ENCODE measurements at regions not wholly inside any gene's neighbourhood (a gene's known extent, or its start where the extent isn't known, plus 50 kb on each side); places are given as distances from the start of the nearest gene placed in this dataset.

DNA sequence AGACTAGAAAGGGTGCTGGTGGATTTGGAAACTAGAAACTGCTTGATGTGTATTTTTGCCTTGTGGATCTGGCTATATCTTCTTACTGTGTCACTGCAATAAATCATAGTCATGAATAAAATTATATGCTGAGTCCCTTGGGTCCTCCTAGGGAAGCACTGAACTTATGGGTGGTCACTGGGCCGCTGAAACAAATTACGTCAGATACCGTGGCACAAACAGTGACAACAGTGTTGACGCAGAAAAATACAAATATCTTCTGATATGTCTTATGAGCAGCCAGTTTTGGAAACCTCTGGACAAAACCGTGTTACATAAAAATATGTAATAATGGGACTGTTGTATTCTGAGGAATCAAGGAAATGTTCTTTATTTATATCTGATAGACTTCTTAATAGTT, 260.1 kb upstream of the SORCS1 start (continued):
- TF ChIP-seq, protein P1, sequence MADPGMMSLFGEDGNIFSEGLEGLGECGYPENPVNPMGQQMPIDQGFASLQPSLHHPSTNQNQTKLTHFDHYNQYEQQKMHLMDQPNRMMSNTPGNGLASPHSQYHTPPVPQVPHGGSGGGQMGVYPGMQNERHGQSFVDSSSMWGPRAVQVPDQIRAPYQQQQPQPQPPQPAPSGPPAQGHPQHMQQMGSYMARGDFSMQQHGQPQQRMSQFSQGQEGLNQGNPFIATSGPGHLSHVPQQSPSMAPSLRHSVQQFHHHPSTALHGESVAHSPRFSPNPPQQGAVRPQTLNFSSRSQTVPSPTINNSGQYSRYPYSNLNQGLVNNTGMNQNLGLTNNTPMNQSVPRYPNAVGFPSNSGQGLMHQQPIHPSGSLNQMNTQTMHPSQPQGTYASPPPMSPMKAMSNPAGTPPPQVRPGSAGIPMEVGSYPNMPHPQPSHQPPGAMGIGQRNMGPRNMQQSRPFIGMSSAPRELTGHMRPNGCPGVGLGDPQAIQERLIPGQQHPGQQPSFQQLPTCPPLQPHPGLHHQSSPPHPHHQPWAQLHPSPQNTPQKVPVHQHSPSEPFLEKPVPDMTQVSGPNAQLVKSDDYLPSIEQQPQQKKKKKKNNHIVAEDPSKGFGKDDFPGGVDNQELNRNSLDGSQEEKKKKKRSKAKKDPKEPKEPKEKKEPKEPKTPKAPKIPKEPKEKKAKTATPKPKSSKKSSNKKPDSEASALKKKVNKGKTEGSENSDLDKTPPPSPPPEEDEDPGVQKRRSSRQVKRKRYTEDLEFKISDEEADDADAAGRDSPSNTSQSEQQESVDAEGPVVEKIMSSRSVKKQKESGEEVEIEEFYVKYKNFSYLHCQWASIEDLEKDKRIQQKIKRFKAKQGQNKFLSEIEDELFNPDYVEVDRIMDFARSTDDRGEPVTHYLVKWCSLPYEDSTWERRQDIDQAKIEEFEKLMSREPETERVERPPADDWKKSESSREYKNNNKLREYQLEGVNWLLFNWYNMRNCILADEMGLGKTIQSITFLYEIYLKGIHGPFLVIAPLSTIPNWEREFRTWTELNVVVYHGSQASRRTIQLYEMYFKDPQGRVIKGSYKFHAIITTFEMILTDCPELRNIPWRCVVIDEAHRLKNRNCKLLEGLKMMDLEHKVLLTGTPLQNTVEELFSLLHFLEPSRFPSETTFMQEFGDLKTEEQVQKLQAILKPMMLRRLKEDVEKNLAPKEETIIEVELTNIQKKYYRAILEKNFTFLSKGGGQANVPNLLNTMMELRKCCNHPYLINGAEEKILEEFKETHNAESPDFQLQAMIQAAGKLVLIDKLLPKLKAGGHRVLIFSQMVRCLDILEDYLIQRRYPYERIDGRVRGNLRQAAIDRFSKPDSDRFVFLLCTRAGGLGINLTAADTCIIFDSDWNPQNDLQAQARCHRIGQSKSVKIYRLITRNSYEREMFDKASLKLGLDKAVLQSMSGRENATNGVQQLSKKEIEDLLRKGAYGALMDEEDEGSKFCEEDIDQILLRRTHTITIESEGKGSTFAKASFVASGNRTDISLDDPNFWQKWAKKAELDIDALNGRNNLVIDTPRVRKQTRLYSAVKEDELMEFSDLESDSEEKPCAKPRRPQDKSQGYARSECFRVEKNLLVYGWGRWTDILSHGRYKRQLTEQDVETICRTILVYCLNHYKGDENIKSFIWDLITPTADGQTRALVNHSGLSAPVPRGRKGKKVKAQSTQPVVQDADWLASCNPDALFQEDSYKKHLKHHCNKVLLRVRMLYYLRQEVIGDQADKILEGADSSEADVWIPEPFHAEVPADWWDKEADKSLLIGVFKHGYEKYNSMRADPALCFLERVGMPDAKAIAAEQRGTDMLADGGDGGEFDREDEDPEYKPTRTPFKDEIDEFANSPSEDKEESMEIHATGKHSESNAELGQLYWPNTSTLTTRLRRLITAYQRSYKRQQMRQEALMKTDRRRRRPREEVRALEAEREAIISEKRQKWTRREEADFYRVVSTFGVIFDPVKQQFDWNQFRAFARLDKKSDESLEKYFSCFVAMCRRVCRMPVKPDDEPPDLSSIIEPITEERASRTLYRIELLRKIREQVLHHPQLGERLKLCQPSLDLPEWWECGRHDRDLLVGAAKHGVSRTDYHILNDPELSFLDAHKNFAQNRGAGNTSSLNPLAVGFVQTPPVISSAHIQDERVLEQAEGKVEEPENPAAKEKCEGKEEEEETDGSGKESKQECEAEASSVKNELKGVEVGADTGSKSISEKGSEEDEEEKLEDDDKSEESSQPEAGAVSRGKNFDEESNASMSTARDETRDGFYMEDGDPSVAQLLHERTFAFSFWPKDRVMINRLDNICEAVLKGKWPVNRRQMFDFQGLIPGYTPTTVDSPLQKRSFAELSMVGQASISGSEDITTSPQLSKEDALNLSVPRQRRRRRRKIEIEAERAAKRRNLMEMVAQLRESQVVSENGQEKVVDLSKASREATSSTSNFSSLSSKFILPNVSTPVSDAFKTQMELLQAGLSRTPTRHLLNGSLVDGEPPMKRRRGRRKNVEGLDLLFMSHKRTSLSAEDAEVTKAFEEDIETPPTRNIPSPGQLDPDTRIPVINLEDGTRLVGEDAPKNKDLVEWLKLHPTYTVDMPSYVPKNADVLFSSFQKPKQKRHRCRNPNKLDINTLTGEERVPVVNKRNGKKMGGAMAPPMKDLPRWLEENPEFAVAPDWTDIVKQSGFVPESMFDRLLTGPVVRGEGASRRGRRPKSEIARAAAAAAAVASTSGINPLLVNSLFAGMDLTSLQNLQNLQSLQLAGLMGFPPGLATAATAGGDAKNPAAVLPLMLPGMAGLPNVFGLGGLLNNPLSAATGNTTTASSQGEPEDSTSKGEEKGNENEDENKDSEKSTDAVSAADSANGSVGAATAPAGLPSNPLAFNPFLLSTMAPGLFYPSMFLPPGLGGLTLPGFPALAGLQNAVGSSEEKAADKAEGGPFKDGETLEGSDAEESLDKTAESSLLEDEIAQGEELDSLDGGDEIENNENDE (IDR thresholded peaks at IDR 0.05; ENCODE audit: insufficient replicate concordance, low read length), result no peak
- no peak for TF ChIP-seq KDM4A (IDR thresholded peaks at IDR 0.05; ENCODE audit: low read depth, low read length, severe bottlenecking)
- TF ChIP-seq SP2 (IDR thresholded peaks at IDR 0.05; ENCODE audit: low read length), result no peak
- TF ChIP-seq GTF2F1 (IDR thresholded peaks at IDR 0.05; ENCODE audit: borderline replicate concordance, low read depth, low read length), result no peak
- TF ChIP-seq, protein P2, sequence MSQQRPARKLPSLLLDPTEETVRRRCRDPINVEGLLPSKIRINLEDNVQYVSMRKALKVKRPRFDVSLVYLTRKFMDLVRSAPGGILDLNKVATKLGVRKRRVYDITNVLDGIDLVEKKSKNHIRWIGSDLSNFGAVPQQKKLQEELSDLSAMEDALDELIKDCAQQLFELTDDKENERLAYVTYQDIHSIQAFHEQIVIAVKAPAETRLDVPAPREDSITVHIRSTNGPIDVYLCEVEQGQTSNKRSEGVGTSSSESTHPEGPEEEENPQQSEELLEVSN (IDR thresholded peaks at IDR 0.05), result no peak
- TF ChIP-seq SIX5 (IDR thresholded peaks at IDR 0.05; ENCODE audit: low read depth, low read length), result no peak
- TF ChIP-seq ZNF274 (IDR thresholded peaks at IDR 0.05; ENCODE audit: borderline replicate concordance, extremely low read depth, low read length), result no peak
- no peak for TF ChIP-seq HDAC6 (IDR thresholded peaks at IDR 0.05; ENCODE audit: low read depth, low read length)
- TF ChIP-seq POLR2AphosphoS5 (IDR thresholded peaks at IDR 0.05; ENCODE audit: low read depth, low read length), result no peak
- no peak for TF ChIP-seq NANOG (IDR thresholded peaks at IDR 0.05; ENCODE audit: insufficient read depth, low read depth, low read length, poor library complexity, severe bottlenecking)
- no peak for TF ChIP-seq CBX5 (IDR thresholded peaks at IDR 0.05; ENCODE audit: low read depth, low read length)
- TF ChIP-seq TAF1 (IDR thresholded peaks at IDR 0.05; ENCODE audit: low read depth, low read length), result no peak
